ENCODE measurements at regions not wholly inside any gene's neighbourhood (a gene's known extent, or its start where the extent isn't known, plus 50 kb on each side); places are given as distances from the start of the nearest gene placed in this dataset.

DNA sequence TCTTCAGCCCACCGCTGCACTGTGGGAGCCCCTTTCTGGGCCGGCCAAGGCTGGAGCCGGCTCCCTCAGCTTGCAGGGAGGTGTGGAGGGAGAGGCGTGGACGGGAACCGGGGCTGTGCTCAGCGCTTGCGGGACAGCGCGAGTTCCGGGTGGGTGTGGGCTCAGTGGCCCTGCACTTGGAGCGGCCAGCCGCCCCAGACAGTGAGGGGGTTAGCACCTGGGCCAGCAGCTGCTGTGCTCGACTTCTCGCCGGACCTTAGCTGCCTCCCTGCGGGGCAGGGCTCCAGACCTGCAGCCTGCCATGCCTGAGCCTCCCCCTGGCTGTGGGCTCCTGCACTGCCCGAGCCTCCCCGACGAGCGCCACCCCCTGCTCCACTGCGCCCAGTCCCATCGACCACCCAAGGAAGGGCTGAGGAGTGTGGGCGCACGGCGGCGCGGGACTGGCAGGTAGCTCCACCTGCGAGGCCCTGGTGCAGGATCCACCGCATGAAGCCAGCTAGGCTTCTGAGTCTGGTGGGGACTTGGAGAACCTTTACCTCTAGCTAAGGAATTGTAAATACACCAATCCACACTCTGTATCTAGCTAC lies 92.9 kb upstream of the MAST4 start:
- no peak overlapping the region for H3K4me3 Mint-ChIP-seq
- no peaks in the 10 kb centered on the region for H3K4me1 Mint-ChIP-seq (ENCODE audit: low read depth)
- DNase-seq (no peak), ATAC-seq (replicated peaks in 1 of 2) (no peak)
- no peaks in the 10 kb centered on the region for H3K36me3 Mint-ChIP-seq (ENCODE audit: insufficient read depth in 2 of 2)
- H3K27ac Mint-ChIP-seq = no peak overlapping the region
- no peaks in the 10 kb centered on the region for H3K9me3 Mint-ChIP-seq
- peaks cover 6% of the 10 kb centered on the region for H3K27me3 Mint-ChIP-seq (ENCODE audit: low read depth)

DNA sequence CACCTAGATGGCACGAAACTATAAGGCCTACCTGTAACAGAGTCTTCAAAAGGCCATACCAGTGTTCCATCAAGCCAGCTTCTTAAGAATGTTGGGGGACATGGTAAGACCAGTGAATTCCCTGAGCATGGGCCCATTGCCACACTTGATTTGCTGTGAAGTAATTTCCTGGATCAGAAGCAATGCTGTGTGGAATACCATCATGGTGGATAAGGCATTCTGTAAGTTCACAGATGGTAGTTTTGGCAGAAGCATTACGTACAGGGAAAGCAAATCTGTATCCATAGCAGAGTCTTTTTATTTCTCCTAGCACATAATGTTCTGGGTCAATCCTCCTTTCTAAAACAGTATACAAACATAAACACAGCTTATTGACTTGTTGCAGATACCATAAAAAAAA lies 89.1 kb upstream of the MAST4 start:
- H3K4me3 Mint-ChIP-seq = no peak overlapping the region
- no peaks in the 10 kb centered on the region for H3K4me1 Mint-ChIP-seq (ENCODE audit: low read depth)
- no peaks in the 10 kb centered on the region for H3K36me3 Mint-ChIP-seq (ENCODE audit: insufficient read depth in 2 of 2)
- H3K27ac Mint-ChIP-seq = no peak overlapping the region
- H3K27me3 Mint-ChIP-seq (ENCODE audit: low read depth) = no peaks in the 10 kb centered on the region
- no peak for DNase-seq
- no peak for ATAC-seq (replicated peaks in 1 of 2)
- H3K9me3 Mint-ChIP-seq = peaks cover 0 to 2% of the 10 kb centered on the region in 2 donors

DNA sequence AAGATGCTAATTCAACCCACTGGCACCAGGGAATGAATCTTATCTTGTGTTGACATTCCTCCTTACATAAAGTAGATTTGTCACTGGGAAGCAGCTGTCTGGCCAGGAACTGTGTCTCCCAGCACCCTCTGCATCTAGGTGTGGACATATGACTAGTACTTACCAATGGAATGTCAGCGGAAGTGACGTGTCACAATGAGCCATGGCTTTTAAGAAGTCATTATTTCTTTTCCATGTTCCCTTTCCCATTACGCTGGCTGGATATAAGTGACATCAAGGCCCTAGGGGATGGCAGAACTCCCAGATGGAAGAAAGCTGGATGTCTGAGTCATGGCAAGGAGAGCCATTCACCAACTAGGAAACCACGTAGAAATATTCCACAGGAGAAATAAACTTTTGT lies 84.7 kb upstream of the MAST4 start:
- H3K36me3 Mint-ChIP-seq (ENCODE audit: insufficient read depth in 2 of 2) = no peaks in the 10 kb centered on the region
- peaks cover 6% of the 10 kb centered on the region for H3K4me1 Mint-ChIP-seq (ENCODE audit: low read depth)
- no peak for DNase-seq
- H3K27me3 Mint-ChIP-seq (ENCODE audit: low read depth) = no peaks in the 10 kb centered on the region
- ATAC-seq (replicated peaks in 1 of 2) = no peak
- H3K4me3 Mint-ChIP-seq = no peak overlapping the region
- H3K27ac Mint-ChIP-seq = no peak overlapping the region
- H3K9me3 Mint-ChIP-seq = peaks cover 0 to 4% of the 10 kb centered on the region in 2 donors

DNA sequence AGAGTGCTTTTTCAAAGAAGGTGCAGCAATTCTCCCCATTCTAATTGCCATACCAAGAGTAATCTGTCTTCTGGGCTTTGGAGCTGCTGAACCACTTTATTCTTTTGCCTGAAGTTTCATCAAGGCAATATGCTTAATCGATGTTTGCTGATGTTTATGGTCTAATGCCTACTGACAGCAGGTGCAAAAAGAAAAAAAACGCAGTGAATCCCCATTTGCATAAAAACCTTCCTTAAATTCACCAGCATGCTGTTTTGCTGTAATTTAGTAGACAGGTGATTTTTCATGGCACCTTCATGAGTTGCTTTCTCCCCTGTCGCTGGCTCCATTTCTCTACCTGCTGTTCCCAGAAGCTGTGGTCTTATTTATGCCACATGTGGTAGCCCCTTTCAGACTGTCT lies 83.1 kb upstream of the MAST4 start:
- peaks cover 0 to 4% of the 10 kb centered on the region in 2 donors for H3K9me3 Mint-ChIP-seq
- no peaks in the 10 kb centered on the region for H3K36me3 Mint-ChIP-seq (ENCODE audit: insufficient read depth in 2 of 2)
- no peak overlapping the region for H3K4me3 Mint-ChIP-seq
- H3K4me1 Mint-ChIP-seq (ENCODE audit: low read depth) = peaks cover 6% of the 10 kb centered on the region
- H3K27ac Mint-ChIP-seq = no peak overlapping the region
- H3K27me3 Mint-ChIP-seq (ENCODE audit: low read depth) = no peaks in the 10 kb centered on the region
- no peak for ATAC-seq (replicated peaks in 1 of 2)
- no peak for DNase-seq

DNA sequence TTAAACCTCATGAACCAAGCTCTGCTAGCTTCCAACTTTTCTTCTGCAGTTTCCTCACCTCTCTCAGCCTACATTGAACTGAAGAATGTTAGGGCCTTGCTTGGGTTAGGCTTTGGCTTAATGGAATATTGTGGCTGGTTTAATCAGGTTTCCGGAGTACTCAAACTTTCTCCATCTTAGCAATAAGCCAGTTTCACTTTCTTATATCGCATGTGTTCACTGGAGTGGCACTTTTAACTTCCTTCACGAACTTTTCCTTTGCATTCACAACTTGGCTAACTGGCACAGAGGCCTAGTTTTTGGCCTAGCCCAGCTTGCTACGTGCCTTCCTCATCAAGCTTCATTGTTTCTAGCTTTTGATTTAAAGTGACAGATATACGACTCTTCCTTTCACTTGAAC lies 81.0 kb upstream of the MAST4 start:
- ATAC-seq (replicated peaks in 1 of 2) (no peak), DNase-seq (no peak)
- H3K9me3 Mint-ChIP-seq = peaks cover 0 to 3% of the 10 kb centered on the region in 2 donors
- H3K27ac Mint-ChIP-seq = no peak overlapping the region
- H3K4me1 Mint-ChIP-seq (ENCODE audit: low read depth) = peaks cover 6% of the 10 kb centered on the region
- no peaks in the 10 kb centered on the region for H3K36me3 Mint-ChIP-seq (ENCODE audit: insufficient read depth in 2 of 2)
- no peaks in the 10 kb centered on the region for H3K27me3 Mint-ChIP-seq (ENCODE audit: low read depth)
- no peak overlapping the region for H3K4me3 Mint-ChIP-seq

DNA sequence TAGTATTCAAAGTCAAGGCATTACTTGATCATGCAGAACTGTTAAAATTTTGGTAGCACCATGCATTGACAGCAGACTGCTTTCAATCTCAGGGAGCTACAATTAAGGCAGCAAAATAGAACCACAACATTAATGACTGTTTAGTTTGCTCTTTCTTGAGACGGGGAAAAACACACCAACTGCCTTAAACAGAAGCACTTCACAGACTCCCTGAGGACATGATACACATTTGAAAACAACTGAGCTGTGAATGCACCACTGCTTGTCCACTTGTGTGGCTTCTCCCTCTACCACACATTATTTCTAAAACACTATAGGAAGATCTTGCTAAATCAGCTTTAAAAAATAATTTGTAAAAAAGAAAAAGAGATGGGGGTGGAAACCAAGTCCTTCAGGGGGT lies 79.6 kb upstream of the MAST4 start:
- Mint-ChIP-seq H3K36me3 (ENCODE audit: insufficient read depth in 2 of 2) (peaks cover 5 to 7% of the 10 kb centered on the region in 2 donors), H3K4me1 (ENCODE audit: low read depth) (peaks cover 6% of the 10 kb centered on the region), H3K27ac (no peak overlapping the region), H3K9me3 (peaks cover 8 to 11% of the 10 kb centered on the region in 2 donors), H3K4me3 (no peak overlapping the region), H3K27me3 (ENCODE audit: low read depth) (no peaks in the 10 kb centered on the region)
- DNase-seq = no peak
- ATAC-seq (replicated peaks in 1 of 2) = no peak

DNA sequence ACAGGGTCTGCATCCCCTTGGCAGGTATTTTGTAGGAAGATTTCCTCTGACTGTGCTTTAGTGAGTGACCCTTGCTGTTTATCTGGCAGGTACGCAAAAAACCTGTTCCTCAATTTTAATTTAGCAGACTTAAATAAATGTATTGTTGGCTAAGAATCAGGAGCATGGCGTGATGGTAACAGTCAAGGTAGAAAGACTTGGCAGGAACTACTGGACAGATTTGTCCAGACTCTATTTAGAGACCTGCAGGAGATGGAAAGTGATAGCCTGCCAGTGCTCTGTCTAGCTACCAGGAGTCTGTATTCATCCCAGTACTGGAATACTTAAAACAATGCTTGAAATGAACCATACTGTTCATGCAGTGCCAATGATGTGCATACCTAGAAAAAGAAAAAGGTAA lies 78.8 kb upstream of the MAST4 start:
- Mint-ChIP-seq H3K36me3 (ENCODE audit: insufficient read depth in 2 of 2) (peaks cover 5 to 7% of the 10 kb centered on the region in 2 donors), H3K9me3 (peaks cover 8 to 11% of the 10 kb centered on the region in 2 donors), H3K4me1 (ENCODE audit: low read depth) (peaks cover 6% of the 10 kb centered on the region), H3K4me3 (no peak overlapping the region), H3K27me3 (ENCODE audit: low read depth) (no peaks in the 10 kb centered on the region), H3K27ac (no peak overlapping the region)
- ATAC-seq (replicated peaks in 1 of 2) (no peak), DNase-seq (no peak)

DNA sequence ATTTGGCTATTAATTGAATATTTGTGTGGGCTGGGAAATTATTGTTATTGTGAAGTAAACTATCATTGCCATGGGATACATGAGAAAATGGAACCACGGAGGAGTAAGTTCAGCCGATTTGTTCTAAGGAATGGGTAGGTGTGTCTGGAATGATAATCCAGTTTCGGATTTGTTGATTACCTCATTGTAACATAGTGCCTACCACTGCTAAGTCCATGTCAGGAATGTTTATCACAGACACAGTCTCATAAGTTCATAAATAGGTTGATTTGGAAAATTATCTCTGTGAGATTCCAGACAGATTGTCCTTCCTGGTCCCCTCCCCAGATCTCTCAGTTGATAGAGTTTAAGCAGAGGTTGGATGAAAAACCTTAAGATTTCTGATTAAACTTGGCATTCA lies 78.1 kb upstream of the MAST4 start:
- H3K27ac Mint-ChIP-seq = no peak overlapping the region
- H3K9me3 Mint-ChIP-seq = peaks cover 8 to 11% of the 10 kb centered on the region in 2 donors
- DNase-seq = no peak
- H3K36me3 Mint-ChIP-seq (ENCODE audit: insufficient read depth in 2 of 2) = peaks cover 6 to 7% of the 10 kb centered on the region in 2 donors
- no peak overlapping the region for H3K4me3 Mint-ChIP-seq
- no peaks in the 10 kb centered on the region for H3K27me3 Mint-ChIP-seq (ENCODE audit: low read depth)
- no peak for ATAC-seq (replicated peaks in 1 of 2)
- H3K4me1 Mint-ChIP-seq (ENCODE audit: low read depth) = peaks cover 6% of the 10 kb centered on the region

DNA sequence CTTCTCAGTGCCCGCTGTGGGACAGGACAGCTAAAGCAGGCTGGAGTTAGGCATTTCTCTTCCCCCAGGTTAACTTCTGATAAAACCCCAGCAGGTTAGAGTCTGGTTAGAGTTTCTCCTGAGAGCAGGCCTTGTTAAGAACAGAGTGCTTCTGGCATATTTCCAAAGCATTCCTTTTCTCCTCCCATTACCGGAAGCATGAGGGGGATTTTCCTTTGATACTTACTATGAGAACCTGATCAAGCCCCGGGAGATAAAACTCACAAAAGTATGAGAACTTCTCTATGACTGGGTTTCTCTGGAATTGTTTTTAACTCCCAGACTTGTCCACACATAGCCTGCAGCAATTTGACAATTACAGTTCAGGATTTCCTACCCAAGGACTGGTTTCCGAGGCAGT lies 77.4 kb upstream of the MAST4 start:
- Mint-ChIP-seq H3K36me3 (ENCODE audit: insufficient read depth in 2 of 2) (peaks cover 6 to 7% of the 10 kb centered on the region in 2 donors), H3K27ac (no peak overlapping the region), H3K27me3 (ENCODE audit: low read depth) (no peaks in the 10 kb centered on the region), H3K9me3 (peaks cover 8 to 11% of the 10 kb centered on the region in 2 donors), H3K4me3 (no peak overlapping the region), H3K4me1 (ENCODE audit: low read depth) (peaks cover 6% of the 10 kb centered on the region)
- DNase-seq (no peak), ATAC-seq (replicated peaks in 1 of 2) (no peak)

DNA sequence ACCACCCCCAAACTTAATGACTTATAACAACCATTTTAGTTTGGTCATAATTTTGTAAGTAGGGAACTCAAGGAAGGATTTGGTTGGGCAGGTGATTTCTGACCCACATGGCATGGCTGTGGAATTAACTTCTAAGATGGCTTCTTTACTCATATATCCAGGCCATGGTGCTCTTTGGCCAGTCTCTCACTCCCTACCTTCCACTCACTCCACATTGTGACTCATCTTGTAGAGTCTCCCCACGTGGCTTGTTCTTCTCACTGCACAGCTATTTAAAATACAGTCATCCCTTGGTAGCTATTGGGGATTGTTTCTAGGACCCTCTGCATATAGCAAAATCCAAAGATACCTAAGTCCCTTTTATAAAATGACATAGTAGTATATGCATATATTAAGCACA lies 76.6 kb upstream of the MAST4 start:
- Mint-ChIP-seq H3K4me1 (ENCODE audit: low read depth) (peaks cover 6% of the 10 kb centered on the region), H3K9me3 (peaks cover 8 to 11% of the 10 kb centered on the region in 2 donors), H3K27me3 (ENCODE audit: low read depth) (no peaks in the 10 kb centered on the region)

DNA sequence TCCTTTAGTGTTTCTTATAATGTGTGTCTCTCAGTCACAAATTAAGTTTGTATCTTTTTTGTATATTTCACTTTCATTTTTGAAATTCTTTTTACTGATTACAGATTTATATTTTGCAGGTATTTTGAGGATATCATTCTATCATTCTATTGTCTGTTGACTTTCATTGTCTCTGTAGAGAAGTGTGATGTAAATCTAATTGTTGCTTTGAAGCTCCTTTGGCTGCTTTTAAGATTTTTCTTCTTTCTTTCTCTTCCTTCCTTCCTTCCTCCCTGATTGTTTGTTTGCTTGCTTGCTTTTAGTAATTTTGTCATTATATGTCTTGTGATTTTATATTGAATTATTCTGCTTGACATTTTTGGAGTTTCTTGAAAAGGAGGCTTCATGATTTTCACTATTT lies 75.3 kb upstream of the MAST4 start:
- Mint-ChIP-seq H3K27me3 (ENCODE audit: low read depth) (no peaks in the 10 kb centered on the region), H3K9me3 (peaks cover 8 to 9% of the 10 kb centered on the region in 2 donors), H3K36me3 (ENCODE audit: insufficient read depth in 2 of 2) (peaks cover 6 to 7% of the 10 kb centered on the region in 2 donors), H3K4me3 (no peak overlapping the region), H3K4me1 (ENCODE audit: low read depth) (no peaks in the 10 kb centered on the region), H3K27ac (no peak overlapping the region)
- ATAC-seq (replicated peaks in 1 of 2) (no peak), DNase-seq (no peak)

More for the DNA sequence above, 76.6 kb upstream of the MAST4 start:
- Mint-ChIP-seq H3K27ac (no peak overlapping the region), H3K4me3 (no peak overlapping the region), H3K36me3 (ENCODE audit: insufficient read depth in 2 of 2) (peaks cover 6 to 7% of the 10 kb centered on the region in 2 donors)
- DNase-seq (no peak), ATAC-seq (replicated peaks in 1 of 2) (no peak)

DNA sequence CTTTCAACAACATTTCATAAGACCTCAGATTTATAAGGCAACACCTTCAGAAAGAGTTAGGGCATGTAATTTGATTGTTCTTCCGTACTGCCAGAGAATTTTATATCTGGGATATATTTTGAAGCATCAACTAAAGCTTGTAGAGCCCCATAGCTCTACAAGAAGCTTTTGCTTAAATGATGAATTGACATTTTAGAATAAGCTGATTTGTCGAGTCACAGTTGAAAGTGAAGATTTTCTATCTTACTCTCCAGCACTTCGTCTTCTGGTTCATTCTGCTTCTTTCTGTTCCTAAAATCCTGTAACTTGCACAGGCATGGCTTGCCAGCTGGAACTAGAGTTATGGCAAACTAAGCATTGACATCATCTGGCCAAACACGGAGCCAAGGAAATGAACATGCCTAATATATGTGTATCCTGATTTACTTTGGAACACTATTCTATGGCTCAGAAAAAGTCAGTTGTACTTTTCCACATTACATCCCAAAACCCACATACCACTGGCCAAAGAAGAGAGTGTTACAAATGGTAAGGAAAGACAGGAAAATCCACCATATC lies 68.6 kb upstream of the MAST4 start:
- H3K9me3 Mint-ChIP-seq = no peaks in the 10 kb centered on the region
- H3K27me3 Mint-ChIP-seq (ENCODE audit: low read depth) = peaks cover 23% of the 10 kb centered on the region
- no peak overlapping the region for H3K27ac Mint-ChIP-seq
- ATAC-seq (replicated peaks in 1 of 2) = no peak
- no peak overlapping the region for H3K4me3 Mint-ChIP-seq
- no peak for DNase-seq
- H3K36me3 Mint-ChIP-seq (ENCODE audit: insufficient read depth in 2 of 2) = peaks cover 2 to 3% of the 10 kb centered on the region in 2 donors
- H3K4me1 Mint-ChIP-seq (ENCODE audit: low read depth) = no peaks in the 10 kb centered on the region

DNA sequence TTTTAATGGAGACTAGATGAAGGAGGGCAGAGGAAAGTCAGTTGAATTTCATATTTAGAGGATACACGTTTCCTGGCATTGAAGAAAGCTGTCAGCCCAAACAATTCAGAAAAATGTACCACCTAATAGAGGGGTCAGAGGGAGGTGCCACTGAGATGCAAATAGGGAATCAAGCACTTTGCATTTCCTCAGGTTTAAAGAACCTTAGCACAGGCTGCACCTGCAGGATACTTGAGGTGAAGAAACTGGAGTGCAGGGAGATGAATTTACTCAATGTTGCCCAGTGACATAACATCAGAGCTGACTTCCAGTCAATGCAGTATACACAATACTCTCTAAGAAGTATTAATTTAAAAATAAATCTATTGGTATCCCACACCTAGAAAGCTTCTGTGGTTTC lies 67.0 kb upstream of the MAST4 start:
- ATAC-seq (replicated peaks in 1 of 2) = no peak
- Mint-ChIP-seq H3K36me3 (ENCODE audit: insufficient read depth in 2 of 2) (peaks cover 0 to 3% of the 10 kb centered on the region in 2 donors), H3K4me3 (no peak overlapping the region), H3K9me3 (no peaks in the 10 kb centered on the region), H3K27ac (no peak overlapping the region), H3K4me1 (ENCODE audit: low read depth) (no peaks in the 10 kb centered on the region), H3K27me3 (ENCODE audit: low read depth) (peaks cover 34% of the 10 kb centered on the region)
- DNase-seq = peak in 1 of 2 donors; percentile 8

DNA sequence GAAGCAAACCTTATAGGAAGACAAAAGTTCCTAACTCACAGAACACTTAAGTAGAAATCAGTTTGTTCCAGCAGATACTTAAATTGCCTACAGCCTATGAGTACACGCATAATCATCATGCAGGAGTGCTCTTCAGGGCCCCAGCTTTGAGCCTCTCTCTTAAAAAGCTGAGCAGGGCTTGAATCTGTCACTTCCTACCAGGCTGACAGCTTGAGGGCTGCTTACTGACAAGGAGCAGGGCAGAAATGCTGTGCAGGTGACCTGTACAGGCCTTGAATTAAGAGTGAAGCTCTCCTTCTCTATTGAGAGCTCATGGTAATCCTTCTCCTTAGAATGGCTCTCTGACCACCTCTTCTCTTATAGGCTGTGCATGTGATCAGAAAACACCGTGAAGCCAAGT lies 66.5 kb upstream of the MAST4 start:
- H3K36me3 Mint-ChIP-seq (ENCODE audit: insufficient read depth in 2 of 2) = peaks cover 0 to 3% of the 10 kb centered on the region in 2 donors
- H3K4me1 Mint-ChIP-seq (ENCODE audit: low read depth) = no peaks in the 10 kb centered on the region
- H3K4me3 Mint-ChIP-seq = no peak overlapping the region
- H3K9me3 Mint-ChIP-seq = no peaks in the 10 kb centered on the region
- ATAC-seq (replicated peaks in 1 of 2) (no peak), DNase-seq (no peak)
- H3K27ac Mint-ChIP-seq = no peak overlapping the region
- peaks cover 39% of the 10 kb centered on the region for H3K27me3 Mint-ChIP-seq (ENCODE audit: low read depth)

All from activated T-cell treated with anti-CD3 and anti-CD28 coated beads, Interleukin-2, amount 50 U/mL, for 72 hours (primary cell).